WTC11 (cell line): ENCODE measurements at regions not wholly inside any gene's neighbourhood (a gene's known extent, or its start where the extent isn't known, plus 50 kb on each side); places are given as distances from the start of the nearest gene placed in this dataset.

Experiments
- ETV6 ChIP-seq: sonication (generic); formaldehyde crosslinking; IDR thresholded peaks from 2 replicates; pipeline ENCODE4 v1.8.1; 2022; ENCODE audit warnings: mild to moderate bottlenecking, missing genetic modification reagents
- MAX ChIP-seq: sonication (generic); formaldehyde crosslinking; IDR thresholded peaks from 2 replicates; pipeline ENCODE4 v1.8.0; 2022; ENCODE audit warnings: mild to moderate bottlenecking, missing genetic modification reagents
- NR2C2 ChIP-seq: sonication (generic); formaldehyde crosslinking; IDR thresholded peaks from 2 replicates; pipeline ENCODE4 v1.8.0; 2022; ENCODE audit warnings: mild to moderate bottlenecking, missing genetic modification reagents
- SP1 ChIP-seq: sonication (generic); formaldehyde crosslinking; conservative IDR thresholded peaks from 2 replicates; pipeline ENCODE4 v1.8.1; 2022; ENCODE audit warnings: missing genetic modification reagents
- ZBTB21 ChIP-seq: sonication (generic); formaldehyde crosslinking; IDR thresholded peaks from 2 replicates; pipeline ENCODE4 v1.8.1; 2023; ENCODE audit warnings: mild to moderate bottlenecking, missing genetic modification reagents, borderline replicate concordance
- ZNF219 ChIP-seq: sonication (generic); formaldehyde crosslinking; IDR thresholded peaks from 2 replicates; pipeline ENCODE4 v1.8.0; 2023; ENCODE audit warnings: missing genetic modification reagents, mild to moderate bottlenecking, borderline replicate concordance
- ZNF416 ChIP-seq: fragments of 250-450 bp; sonication (Bioruptor Pico); IDR thresholded peaks from 2 replicates; pipeline ENCODE4 v1.9.0; 2021; ENCODE audit warnings: mild to moderate bottlenecking, inconsistent platforms
- TF ChIP-seq, protein P1 (sequence below): fragments of 200-600 bp; IDR thresholded peaks from 2 replicates; pipeline ENCODE4 v1.8.0; 2022; ENCODE audit warnings: antibody characterized with exemption
- TF ChIP-seq, protein P2 (sequence below): sonication (generic); formaldehyde crosslinking; IDR thresholded peaks from 2 replicates; pipeline ENCODE4 v1.8.0; 2022; ENCODE audit warnings: mild to moderate bottlenecking, missing genetic modification reagents

GRCh38 chr3:182735672-182736071 is 57.6 kb upstream of the ATP11B start:
- TF ChIP-seq NR2C2 = no peak
- no peak for TF ChIP-seq SP1 (CRISPR knock-in tag)
- no peak for TF ChIP-seq ZBTB21
- no peak for TF ChIP-seq ETV6 (CRISPR knock-in tag)
- no peak for TF ChIP-seq ZNF219 (CRISPR knock-in tag)
- TF ChIP-seq, protein P1, sequence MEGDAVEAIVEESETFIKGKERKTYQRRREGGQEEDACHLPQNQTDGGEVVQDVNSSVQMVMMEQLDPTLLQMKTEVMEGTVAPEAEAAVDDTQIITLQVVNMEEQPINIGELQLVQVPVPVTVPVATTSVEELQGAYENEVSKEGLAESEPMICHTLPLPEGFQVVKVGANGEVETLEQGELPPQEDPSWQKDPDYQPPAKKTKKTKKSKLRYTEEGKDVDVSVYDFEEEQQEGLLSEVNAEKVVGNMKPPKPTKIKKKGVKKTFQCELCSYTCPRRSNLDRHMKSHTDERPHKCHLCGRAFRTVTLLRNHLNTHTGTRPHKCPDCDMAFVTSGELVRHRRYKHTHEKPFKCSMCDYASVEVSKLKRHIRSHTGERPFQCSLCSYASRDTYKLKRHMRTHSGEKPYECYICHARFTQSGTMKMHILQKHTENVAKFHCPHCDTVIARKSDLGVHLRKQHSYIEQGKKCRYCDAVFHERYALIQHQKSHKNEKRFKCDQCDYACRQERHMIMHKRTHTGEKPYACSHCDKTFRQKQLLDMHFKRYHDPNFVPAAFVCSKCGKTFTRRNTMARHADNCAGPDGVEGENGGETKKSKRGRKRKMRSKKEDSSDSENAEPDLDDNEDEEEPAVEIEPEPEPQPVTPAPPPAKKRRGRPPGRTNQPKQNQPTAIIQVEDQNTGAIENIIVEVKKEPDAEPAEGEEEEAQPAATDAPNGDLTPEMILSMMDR = no peak
- TF ChIP-seq MAX (CRISPR knock-in tag) = no peak
- TF ChIP-seq, protein P2, sequence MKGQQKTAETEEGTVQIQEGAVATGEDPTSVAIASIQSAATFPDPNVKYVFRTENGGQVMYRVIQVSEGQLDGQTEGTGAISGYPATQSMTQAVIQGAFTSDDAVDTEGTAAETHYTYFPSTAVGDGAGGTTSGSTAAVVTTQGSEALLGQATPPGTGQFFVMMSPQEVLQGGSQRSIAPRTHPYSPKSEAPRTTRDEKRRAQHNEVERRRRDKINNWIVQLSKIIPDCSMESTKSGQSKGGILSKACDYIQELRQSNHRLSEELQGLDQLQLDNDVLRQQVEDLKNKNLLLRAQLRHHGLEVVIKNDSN = no peak
- TF ChIP-seq ZNF416 = no peak
